ENCODE measurements at regions not wholly inside any gene's neighbourhood (a gene's known extent, or its start where the extent isn't known, plus 50 kb on each side); places are given as distances from the start of the nearest gene placed in this dataset.

GRCh38 chr3:194946091-194946490 is 260.4 kb downstream of the FAM43A start:
- TF ChIP-seq CTCF (IDR thresholded peaks at IDR 0.05): no peak

GRCh38 chr3:194949592-194949991 is 263.9 kb downstream of the FAM43A start:
- no peak for TF ChIP-seq CTCF (IDR thresholded peaks at IDR 0.05)

GRCh38 chr3:194950906-194951628 is 265.4 kb downstream of the FAM43A start:
- no peak for TF ChIP-seq CTCF (IDR thresholded peaks at IDR 0.05)

GRCh38 chr3:194951931-194952582 is 266.4 kb downstream of the FAM43A start:
- TF ChIP-seq CTCF (IDR thresholded peaks at IDR 0.05): no peak

GRCh38 chr3:194952841-194953241 is 267.2 kb downstream of the FAM43A start:
- TF ChIP-seq CTCF (IDR thresholded peaks at IDR 0.05): no peak

GRCh38 chr3:194953291-194953690 is 267.6 kb downstream of the FAM43A start:
- TF ChIP-seq CTCF (IDR thresholded peaks at IDR 0.05): no peak

GRCh38 chr3:194955546-194955945 is 269.9 kb downstream of the FAM43A start:
- no peak for TF ChIP-seq CTCF (IDR thresholded peaks at IDR 0.05)
